Limb (tissue), 2 donors: ENCODE measurements at regions not wholly inside any gene's neighbourhood (a gene's known extent, or its start where the extent isn't known, plus 50 kb on each side); places are given as distances from the start of the nearest gene placed in this dataset.
"Not testable (repeated sequence)": the region's sequence is repeated elsewhere in the genome, so short reads cannot be mapped to it uniquely, and the experiment has no call there.

Experiments used
- DNase-seq, 2 donors: peaks; one replicate each; pipeline ENCODE4 v3.0.0-alpha.2; 2016; ENCODE audit errors: extremely low spot score in 2 of 2

GRCh38 chr13:22929381-22930126, 251.2 kb upstream of the SGCG start:
- no peak for DNase-seq

GRCh38 chr13:22931576-22931975, 249.2 kb upstream of the SGCG start:
- no peak for DNase-seq

- not testable (repeated sequence) for DNase-seq
These were observed 248.0 kb upstream of the SGCG start for GRCh38 chr13:22932632-22933412.

GRCh38 chr13:22933571-22934181, 247.1 kb upstream of the SGCG start:
- DNase-seq: no peak

GRCh38 chr13:22934744-22935523, 245.8 kb upstream of the SGCG start:
- DNase-seq: no peak

- no peak for DNase-seq
These were observed 244.6 kb upstream of the SGCG start for GRCh38 chr13:22936228-22936627.

GRCh38 chr13:22937241-22937640, 243.5 kb upstream of the SGCG start:
- no peak for DNase-seq

- DNase-seq: no peak
These were observed 242.8 kb upstream of the SGCG start for GRCh38 chr13:22937953-22938352.

- DNase-seq: no peak
These were observed 242.2 kb upstream of the SGCG start for GRCh38 chr13:22938576-22938975.

- DNase-seq: no peak
These were observed 241.6 kb upstream of the SGCG start for GRCh38 chr13:22939157-22939556.

GRCh38 chr13:22940090-22940710, 240.6 kb upstream of the SGCG start:
- DNase-seq: no peak

GRCh38 chr13:22940736-22941135, 240.0 kb upstream of the SGCG start:
- no peak for DNase-seq

GRCh38 chr13:22941495-22941894, 239.3 kb upstream of the SGCG start:
- not testable (repeated sequence) for DNase-seq

GRCh38 chr13:22942831-22943230, 237.9 kb upstream of the SGCG start:
- DNase-seq: not testable (repeated sequence)

GRCh38 chr13:22944378-22944777, 236.4 kb upstream of the SGCG start:
- DNase-seq: no peak

- no peak for DNase-seq
These were observed 235.2 kb upstream of the SGCG start for GRCh38 chr13:22945321-22946226.

GRCh38 chr13:22948421-22948820, 232.4 kb upstream of the SGCG start:
- DNase-seq: no peak

- DNase-seq: not testable (repeated sequence)
These were observed 228.8 kb upstream of the SGCG start for GRCh38 chr13:22952018-22952417.

- not testable (repeated sequence) for DNase-seq
These were observed 225.6 kb upstream of the SGCG start for GRCh38 chr13:22955147-22955546.
